ENCODE measurements at regions not wholly inside any gene's neighbourhood (a gene's known extent, or its start where the extent isn't known, plus 50 kb on each side); places are given as distances from the start of the nearest gene placed in this dataset.

DNA sequence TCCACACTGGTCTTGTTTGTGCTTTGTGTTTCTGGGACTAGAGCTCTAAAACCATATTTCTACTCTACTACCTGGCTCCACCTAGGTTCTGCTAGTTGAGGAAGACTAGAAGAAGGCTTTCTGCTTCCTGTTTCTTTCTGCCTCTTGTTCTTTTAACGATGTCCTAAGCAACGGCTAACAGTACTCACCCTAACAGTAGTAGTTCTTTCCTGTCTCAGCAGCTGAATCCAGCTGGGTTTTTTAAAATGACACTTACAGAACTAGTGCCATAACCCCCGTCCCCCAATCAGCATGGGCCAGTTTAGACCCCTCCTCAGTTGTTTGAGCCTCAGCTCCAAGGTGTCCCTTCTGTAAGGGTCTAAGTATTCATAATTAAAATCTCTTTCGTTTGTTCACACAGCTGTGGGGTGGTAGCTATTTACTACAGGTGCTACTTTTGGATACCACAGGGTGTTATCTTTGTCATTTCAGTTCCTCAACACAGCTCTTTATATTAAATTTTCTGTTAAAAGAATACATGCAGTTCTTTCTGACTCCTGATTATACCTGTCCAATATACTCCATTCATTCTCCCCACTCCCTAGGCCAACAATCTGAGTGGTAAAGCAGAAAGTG, 790.2 kb downstream of the DHX35 start:
- no peaks in the 10 kb centered on the region for H3K4me1 ChIP-seq (ENCODE audit: control insufficient read depth, insufficient read depth, low read length)
- no peak for TF ChIP-seq ZBTB8A (tag by site-specific recombination; IDR thresholded peaks at IDR 0.05)
- no peak for TF ChIP-seq ZNF423 (tag by site-specific recombination; IDR thresholded peaks at IDR 0.05)
- TF ChIP-seq, protein P1, sequence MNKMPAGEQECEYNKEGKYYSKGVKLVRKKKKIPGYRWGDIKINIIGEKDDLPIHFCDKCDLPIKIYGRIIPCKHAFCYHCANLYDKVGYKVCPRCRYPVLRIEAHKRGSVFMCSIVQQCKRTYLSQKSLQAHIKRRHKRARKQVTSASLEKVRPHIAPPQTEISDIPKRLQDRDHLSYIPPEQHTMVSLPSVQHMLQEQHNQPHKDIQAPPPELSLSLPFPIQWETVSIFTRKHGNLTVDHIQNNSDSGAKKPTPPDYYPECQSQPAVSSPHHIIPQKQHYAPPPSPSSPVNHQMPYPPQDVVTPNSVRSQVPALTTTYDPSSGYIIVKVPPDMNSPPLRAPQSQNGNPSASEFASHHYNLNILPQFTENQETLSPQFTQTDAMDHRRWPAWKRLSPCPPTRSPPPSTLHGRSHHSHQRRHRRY (tag by site-specific recombination; IDR thresholded peaks at IDR 0.05), result no peak
- TF ChIP-seq ZNF777 (tag by site-specific recombination; IDR thresholded peaks at IDR 0.05; ENCODE audit: borderline replicate concordance), result no peak
- TF ChIP-seq PRDM10 (tag by site-specific recombination; IDR thresholded peaks at IDR 0.05), result no peak
- no peak for TF ChIP-seq REPIN1 (tag by site-specific recombination; IDR thresholded peaks at IDR 0.05; ENCODE audit: low read depth)
- TF ChIP-seq ZNF214 (tag by site-specific recombination; IDR thresholded peaks at IDR 0.05; ENCODE audit: borderline replicate concordance), result no peak
- no peak for TF ChIP-seq ZNF473 (tag by site-specific recombination; IDR thresholded peaks at IDR 0.05)
- no peak for TF ChIP-seq ZNF514 (tag by site-specific recombination; IDR thresholded peaks at IDR 0.05)
- TF ChIP-seq, protein P2, sequence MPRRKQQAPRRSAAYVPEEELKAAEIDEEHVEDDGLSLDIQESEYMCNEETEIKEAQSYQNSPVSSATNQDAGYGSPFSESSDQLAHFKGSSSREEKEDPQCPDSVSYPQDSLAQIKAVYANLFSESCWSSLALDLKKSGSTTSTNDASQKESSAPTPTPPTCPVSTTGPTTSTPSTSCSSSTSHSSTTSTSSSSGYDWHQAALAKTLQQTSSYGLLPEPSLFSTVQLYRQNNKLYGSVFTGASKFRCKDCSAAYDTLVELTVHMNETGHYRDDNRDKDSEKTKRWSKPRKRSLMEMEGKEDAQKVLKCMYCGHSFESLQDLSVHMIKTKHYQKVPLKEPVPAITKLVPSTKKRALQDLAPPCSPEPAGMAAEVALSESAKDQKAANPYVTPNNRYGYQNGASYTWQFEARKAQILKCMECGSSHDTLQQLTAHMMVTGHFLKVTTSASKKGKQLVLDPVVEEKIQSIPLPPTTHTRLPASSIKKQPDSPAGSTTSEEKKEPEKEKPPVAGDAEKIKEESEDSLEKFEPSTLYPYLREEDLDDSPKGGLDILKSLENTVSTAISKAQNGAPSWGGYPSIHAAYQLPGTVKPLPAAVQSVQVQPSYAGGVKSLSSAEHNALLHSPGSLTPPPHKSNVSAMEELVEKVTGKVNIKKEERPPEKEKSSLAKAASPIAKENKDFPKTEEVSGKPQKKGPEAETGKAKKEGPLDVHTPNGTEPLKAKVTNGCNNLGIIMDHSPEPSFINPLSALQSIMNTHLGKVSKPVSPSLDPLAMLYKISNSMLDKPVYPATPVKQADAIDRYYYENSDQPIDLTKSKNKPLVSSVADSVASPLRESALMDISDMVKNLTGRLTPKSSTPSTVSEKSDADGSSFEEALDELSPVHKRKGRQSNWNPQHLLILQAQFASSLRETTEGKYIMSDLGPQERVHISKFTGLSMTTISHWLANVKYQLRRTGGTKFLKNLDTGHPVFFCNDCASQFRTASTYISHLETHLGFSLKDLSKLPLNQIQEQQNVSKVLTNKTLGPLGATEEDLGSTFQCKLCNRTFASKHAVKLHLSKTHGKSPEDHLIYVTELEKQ (tag by site-specific recombination; IDR thresholded peaks at IDR 0.05; ENCODE audit: borderline replicate concordance), result no peak
- no peak for TF ChIP-seq ZNF24 (tag by site-specific recombination; IDR thresholded peaks at IDR 0.05)
- TF ChIP-seq MEIS1 (CRISPR knock-in tag; IDR thresholded peaks at IDR 0.05; ENCODE audit: borderline replicate concordance), result no peak
- TF ChIP-seq ZNF202 (tag by site-specific recombination; IDR thresholded peaks at IDR 0.05; ENCODE audit: borderline replicate concordance), result no peak
- no peak overlapping the region for H3K27ac ChIP-seq (ENCODE audit: extremely low read depth, low read depth, low read length)
- H3K36me3 ChIP-seq (ENCODE audit: control insufficient read depth in 2 of 2, insufficient read depth in 1 of 2, low read length in 2 of 2), result no peaks in the 10 kb centered on the region
- ChIA-PET CTCF (interaction anchor here (0.6 kb wide), 1 partner anchor 9 kb away, joined by 3 read pairs; no protein-coding TSS in a partner anchor), POLR2A (no interaction called here)
- H3K9me3 ChIP-seq (ENCODE audit: control insufficient read depth, insufficient read depth, low read depth, low read length), result no peaks in the 10 kb centered on the region
- H3K4me3 ChIP-seq (ENCODE audit: low read depth, low read length), result no peak overlapping the region

DNA sequence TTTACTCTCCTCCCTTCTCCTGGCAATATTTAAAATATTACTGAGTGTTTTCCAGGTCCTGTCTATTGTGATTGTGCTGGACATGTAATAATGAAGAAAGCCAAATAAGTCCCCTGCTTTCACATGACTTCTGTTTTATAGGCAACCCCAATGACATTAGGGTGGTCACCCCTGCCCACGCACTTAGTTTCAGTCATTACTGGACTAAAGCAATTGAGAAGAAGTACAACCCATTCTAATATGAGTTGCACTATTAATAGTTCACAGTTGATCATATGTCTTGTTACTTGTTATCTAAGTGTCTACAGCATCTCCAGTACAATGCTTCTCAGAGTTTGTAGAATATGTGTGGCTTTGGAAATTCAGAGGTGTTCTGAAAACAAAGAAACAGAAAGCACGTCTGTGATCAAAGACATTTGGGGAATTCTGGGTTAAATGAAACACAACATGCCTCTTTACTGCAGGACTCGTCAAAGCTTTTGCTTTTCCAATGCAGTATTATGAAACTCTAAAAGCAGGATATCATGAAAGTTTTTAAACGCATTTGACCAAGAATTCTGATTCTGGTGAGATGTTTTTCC, 789.5 kb downstream of the DHX35 start:
- no peaks in the 10 kb centered on the region for H3K36me3 ChIP-seq (ENCODE audit: control insufficient read depth in 2 of 2, insufficient read depth in 1 of 2, low read length in 2 of 2)
- H3K4me3 ChIP-seq (ENCODE audit: low read depth, low read length), result no peak overlapping the region
- CTCF ChIA-PET, result no interaction called here
- POLR2A ChIA-PET, result no interaction called here
- H3K27ac ChIP-seq (ENCODE audit: extremely low read depth, low read depth, low read length), result no peak overlapping the region
- TF ChIP-seq ZNF184 (tag by site-specific recombination; IDR thresholded peaks at IDR 0.05), result no peak
- no peak for TF ChIP-seq WT1 (tag by site-specific recombination; IDR thresholded peaks at IDR 0.05)
- TF ChIP-seq ZBTB26 (tag by site-specific recombination; optimal IDR thresholded peaks at IDR 0.05), result no peak
- TF ChIP-seq TRIM28 (IDR thresholded peaks at IDR 0.05; ENCODE audit: borderline replicate concordance, low read length), result no peak
- TF ChIP-seq, protein P3, sequence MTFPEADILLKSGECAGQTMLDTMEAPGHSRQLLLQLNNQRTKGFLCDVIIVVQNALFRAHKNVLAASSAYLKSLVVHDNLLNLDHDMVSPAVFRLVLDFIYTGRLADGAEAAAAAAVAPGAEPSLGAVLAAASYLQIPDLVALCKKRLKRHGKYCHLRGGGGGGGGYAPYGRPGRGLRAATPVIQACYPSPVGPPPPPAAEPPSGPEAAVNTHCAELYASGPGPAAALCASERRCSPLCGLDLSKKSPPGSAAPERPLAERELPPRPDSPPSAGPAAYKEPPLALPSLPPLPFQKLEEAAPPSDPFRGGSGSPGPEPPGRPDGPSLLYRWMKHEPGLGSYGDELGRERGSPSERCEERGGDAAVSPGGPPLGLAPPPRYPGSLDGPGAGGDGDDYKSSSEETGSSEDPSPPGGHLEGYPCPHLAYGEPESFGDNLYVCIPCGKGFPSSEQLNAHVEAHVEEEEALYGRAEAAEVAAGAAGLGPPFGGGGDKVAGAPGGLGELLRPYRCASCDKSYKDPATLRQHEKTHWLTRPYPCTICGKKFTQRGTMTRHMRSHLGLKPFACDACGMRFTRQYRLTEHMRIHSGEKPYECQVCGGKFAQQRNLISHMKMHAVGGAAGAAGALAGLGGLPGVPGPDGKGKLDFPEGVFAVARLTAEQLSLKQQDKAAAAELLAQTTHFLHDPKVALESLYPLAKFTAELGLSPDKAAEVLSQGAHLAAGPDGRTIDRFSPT (tag by site-specific recombination; IDR thresholded peaks at IDR 0.05), result no peak
- TF ChIP-seq ZNF19 (tag by site-specific recombination; IDR thresholded peaks at IDR 0.05; ENCODE audit: low read depth), result no peak
- no peak for TF ChIP-seq ZSCAN16 (tag by site-specific recombination; IDR thresholded peaks at IDR 0.05)
- TF ChIP-seq KLF9 (tag by site-specific recombination; IDR thresholded peaks at IDR 0.05; ENCODE audit: low read depth), result no peak
- TF ChIP-seq ZBTB21 (tag by site-specific recombination; IDR thresholded peaks at IDR 0.05), result no peak
- no peaks in the 10 kb centered on the region for H3K9me3 ChIP-seq (ENCODE audit: control insufficient read depth, insufficient read depth, low read depth, low read length)
- no peaks in the 10 kb centered on the region for H3K4me1 ChIP-seq (ENCODE audit: control insufficient read depth, insufficient read depth, low read length)

Data from HEK293 (cell line).